Transverse colon (tissue), 4 donors: ENCODE measurements at regions not wholly inside any gene's neighbourhood (a gene's known extent, or its start where the extent isn't known, plus 50 kb on each side); places are given as distances from the start of the nearest gene placed in this dataset.

Experiments used
- CTCF ChIP-seq, 5 experiments: fragments of 200-600 bp in 3 of 5; fragments of 450-650 bp in 2 of 5; sonication (generic) in 3 of 5; IDR thresholded peaks; 1 replicate in 2 of 5; 2 replicates in 3 of 5; pipeline ENCODE4 v1.5.1; 2016 to 2017; ENCODE audit warnings: antibody characterized with exemption in 5 of 5, inconsistent platforms in 3 of 5, mild to moderate bottlenecking in 2 of 5, moderate library complexity in 1 of 5
- POLR2A ChIP-seq: fragments of 450-650 bp; IDR thresholded peaks from one replicate; pipeline ENCODE4 v1.6.1; 2016; ENCODE audit warnings: antibody characterized with exemption, mild to moderate bottlenecking, moderate library complexity
- POLR2AphosphoS5 ChIP-seq, 3 donors: sonication (generic); formaldehyde crosslinking; IDR thresholded peaks; one replicate each; pipeline ENCODE4 v1.6.1; 2016; ENCODE audit warnings: antibody characterized with exemption in 3 of 3

GRCh38 chr3:170809975-170810357, 60.0 kb downstream of the RPL22L1 start:
- TF ChIP-seq POLR2A (no peak), POLR2AphosphoS5 (IDR thresholded peaks at IDR 0.05) (peak in 2 of 3 donors; percentile 8 to 40), CTCF (IDR thresholded peaks at IDR 0.05) (no peak)
